Bronchial epithelial cell (primary cell): ENCODE measurements at regions not wholly inside any gene's neighbourhood (a gene's known extent, or its start where the extent isn't known, plus 50 kb on each side); places are given as distances from the start of the nearest gene placed in this dataset.

ENCODE experiments used
- DNase-seq: peaks from one replicate; pipeline ENCODE4 v3.0.0-alpha.2; 2010; ENCODE audit warnings: low read depth
- FAIRE-seq: peaks from 2 replicates; lab custom pipeline; 2011; peaks lifted over from hg19 to GRCh38; lab: Jason Lieb, UNC
- H3K27me3 ChIP-seq: 2 replicates; pipeline ENCODE4 v1.5.1; 2011; ENCODE audit warnings: low read length; ENCODE audit not compliant: control insufficient read depth, insufficient read depth
- H3K36me3 ChIP-seq: 2 replicates; pipeline ENCODE4 v1.5.1; 2011; ENCODE audit warnings: low read length; ENCODE audit not compliant: control insufficient read depth, insufficient read depth
- H3K4me3 ChIP-seq: 2 replicates; pipeline ENCODE4 v1.5.1; 2011; ENCODE audit warnings: mild to moderate bottlenecking, low read depth, low read length, control low read depth
- TF ChIP-seq, protein P1 (sequence below): IDR thresholded peaks from 2 replicates; pipeline ENCODE4 v1.5.1; 2011; ENCODE audit warnings: mild to moderate bottlenecking, moderate library complexity, low read length, control low read depth, inconsistent platforms; ENCODE audit not compliant: insufficient read depth, severe bottlenecking

DNA sequence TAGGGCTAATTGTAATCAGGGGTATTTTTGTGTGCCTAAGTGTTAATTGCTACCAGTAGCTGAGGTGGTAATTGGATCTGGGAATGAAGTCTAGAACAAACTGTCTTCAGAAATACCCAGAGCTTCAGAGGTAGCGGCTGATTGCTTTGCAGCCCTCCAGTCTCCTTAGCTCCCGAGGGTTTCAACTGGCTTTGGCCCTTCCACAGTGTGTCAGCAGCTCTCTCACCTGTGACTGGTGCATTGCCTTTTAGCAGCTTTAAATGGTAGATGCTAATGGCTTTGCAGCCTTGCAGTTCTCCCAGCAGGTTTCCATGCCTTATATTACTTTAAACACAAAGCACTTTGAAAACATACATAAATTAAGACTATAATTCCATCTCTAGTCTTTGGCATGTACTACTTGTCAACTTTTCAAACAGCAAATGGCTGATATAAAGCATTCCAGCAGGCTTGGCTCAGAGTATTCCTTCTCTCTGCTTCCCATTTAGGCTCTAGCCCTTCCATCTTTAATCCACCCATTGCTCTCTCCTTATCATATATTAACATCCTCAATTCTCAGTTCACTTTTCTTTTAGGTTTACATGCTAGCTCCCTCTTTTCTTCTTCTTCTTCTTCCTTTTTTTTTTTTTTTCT lies 156.4 kb upstream of the GALNT13 start:
- FAIRE-seq (no peak), DNase-seq (no peak)
- H3K4me3 ChIP-seq = no peak overlapping the region
- no peaks in the 10 kb centered on the region for H3K36me3 ChIP-seq
- H3K27me3 ChIP-seq = no peaks in the 10 kb centered on the region
- TF ChIP-seq, protein P1, sequence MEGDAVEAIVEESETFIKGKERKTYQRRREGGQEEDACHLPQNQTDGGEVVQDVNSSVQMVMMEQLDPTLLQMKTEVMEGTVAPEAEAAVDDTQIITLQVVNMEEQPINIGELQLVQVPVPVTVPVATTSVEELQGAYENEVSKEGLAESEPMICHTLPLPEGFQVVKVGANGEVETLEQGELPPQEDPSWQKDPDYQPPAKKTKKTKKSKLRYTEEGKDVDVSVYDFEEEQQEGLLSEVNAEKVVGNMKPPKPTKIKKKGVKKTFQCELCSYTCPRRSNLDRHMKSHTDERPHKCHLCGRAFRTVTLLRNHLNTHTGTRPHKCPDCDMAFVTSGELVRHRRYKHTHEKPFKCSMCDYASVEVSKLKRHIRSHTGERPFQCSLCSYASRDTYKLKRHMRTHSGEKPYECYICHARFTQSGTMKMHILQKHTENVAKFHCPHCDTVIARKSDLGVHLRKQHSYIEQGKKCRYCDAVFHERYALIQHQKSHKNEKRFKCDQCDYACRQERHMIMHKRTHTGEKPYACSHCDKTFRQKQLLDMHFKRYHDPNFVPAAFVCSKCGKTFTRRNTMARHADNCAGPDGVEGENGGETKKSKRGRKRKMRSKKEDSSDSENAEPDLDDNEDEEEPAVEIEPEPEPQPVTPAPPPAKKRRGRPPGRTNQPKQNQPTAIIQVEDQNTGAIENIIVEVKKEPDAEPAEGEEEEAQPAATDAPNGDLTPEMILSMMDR = no peak

DNA sequence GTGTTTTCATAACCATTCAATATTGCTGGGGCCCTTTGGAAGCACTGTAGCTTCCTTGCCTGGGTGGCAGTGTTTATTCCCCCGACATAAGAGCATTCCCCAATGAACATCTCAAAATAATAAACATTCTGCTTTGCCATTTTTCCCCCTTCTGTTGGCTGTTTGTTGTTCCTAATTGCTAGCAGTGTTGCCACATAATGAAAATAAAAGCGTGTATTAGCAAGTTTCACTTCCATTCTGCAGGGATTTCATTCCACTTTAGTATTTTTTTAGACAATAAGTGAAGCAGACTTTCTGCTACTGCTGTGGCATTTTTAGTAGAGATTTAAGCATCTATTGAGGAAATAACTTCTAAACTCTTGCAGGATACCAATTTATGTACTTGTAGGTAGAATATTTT lies 154.7 kb upstream of the GALNT13 start:
- DNase-seq (no peak), FAIRE-seq (no peak)
- no peaks in the 10 kb centered on the region for H3K36me3 ChIP-seq
- no peaks in the 10 kb centered on the region for H3K27me3 ChIP-seq
- TF ChIP-seq, protein P1 = no peak
- no peak overlapping the region for H3K4me3 ChIP-seq

DNA sequence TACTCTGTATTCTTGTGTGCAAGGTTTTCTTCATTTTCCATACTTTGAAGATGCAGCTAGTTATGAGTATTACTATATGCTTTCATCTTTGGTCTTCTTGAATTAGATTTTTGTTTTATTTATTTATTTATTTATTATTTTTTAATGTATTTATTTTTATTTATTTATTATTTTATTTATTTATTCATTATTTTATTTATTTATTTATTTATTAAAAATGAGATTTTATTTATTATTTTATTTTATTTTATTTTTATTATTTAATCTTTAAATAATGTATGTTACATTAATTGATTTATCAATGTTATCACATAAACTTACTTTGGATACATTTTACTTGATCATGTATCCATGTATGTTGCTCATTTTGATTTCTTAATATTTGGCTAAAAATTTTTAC lies 132.3 kb upstream of the GALNT13 start:
- FAIRE-seq (no peak), DNase-seq (no peak)
- H3K27me3 ChIP-seq = no peaks in the 10 kb centered on the region
- H3K4me3 ChIP-seq = no peak overlapping the region
- H3K36me3 ChIP-seq = no peaks in the 10 kb centered on the region
- TF ChIP-seq, protein P1 = no peak

DNA sequence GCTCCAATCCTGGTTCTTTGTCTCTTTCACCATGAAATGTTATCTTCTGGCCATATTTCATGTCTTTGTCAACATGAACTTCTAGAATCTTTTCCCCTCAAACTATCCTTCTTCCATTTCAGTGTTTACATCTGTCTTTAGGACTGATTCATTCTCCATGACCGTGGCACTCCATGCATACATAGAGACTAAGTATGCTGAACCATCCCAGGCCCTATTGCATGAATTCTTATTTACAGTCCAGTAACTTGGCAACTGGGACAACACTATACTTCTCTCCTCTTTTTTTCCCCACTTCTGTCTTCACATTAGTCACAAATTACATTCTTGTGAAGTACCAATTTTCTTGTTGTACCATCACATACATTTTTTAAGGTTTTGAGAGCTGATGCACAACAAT lies 109.8 kb upstream of the GALNT13 start:
- TF ChIP-seq, protein P1 = no peak
- Histone ChIP-seq H3K27me3 (no peaks in the 10 kb centered on the region), H3K36me3 (no peaks in the 10 kb centered on the region), H3K4me3 (no peak overlapping the region)
- FAIRE-seq (no peak), DNase-seq (no peak)

DNA sequence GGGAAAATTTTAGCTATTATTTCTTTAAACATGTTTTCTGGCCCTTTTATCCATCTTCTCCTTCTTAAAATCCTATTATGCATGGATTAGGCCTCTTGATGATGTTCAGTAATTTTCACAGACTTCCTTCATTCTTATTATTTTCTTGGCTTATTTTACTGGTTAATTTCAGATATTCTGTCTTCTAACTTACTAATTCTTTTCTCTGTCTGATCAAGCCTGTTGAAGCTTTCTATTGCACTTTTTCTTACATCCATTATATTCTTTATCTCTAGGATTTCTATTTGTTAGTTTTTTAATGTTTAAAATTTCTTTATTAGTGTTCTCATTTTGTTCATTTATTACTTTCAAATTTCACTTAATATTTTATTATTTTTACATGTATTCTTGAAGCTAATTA lies 105.3 kb upstream of the GALNT13 start:
- TF ChIP-seq, protein P1 = no peak
- Histone ChIP-seq H3K4me3 (no peak overlapping the region), H3K36me3 (no peaks in the 10 kb centered on the region), H3K27me3 (no peaks in the 10 kb centered on the region)
- DNase-seq = no peak
- no peak for FAIRE-seq
